Left ventricle myocardium inferior (tissue), 1 donor: ENCODE measurements at regions not wholly inside any gene's neighbourhood (a gene's known extent, or its start where the extent isn't known, plus 50 kb on each side); places are given as distances from the start of the nearest gene placed in this dataset.

ENCODE experiments used
- DNase-seq: peaks from one replicate; pipeline ENCODE4 v3.0.0-alpha.2; 2020
- H3K27ac ChIP-seq: fragments of 200-600 bp; replicated peaks from 2 replicates; pipeline ENCODE4 v1.8.0; 2021
- H3K27me3 ChIP-seq: fragments of 200-600 bp; 2 replicates; pipeline ENCODE4 v1.8.0; 2021; ENCODE audit warnings: low read depth
- H3K36me3 ChIP-seq: fragments of 200-600 bp; 2 replicates; pipeline ENCODE4 v1.8.0; 2021
- H3K4me1 ChIP-seq: fragments of 200-600 bp; 2 replicates; pipeline ENCODE4 v1.8.0; 2021
- H3K4me3 ChIP-seq: fragments of 200-600 bp; 2 replicates; pipeline ENCODE4 v1.8.0; 2021; ENCODE audit warnings: mild to moderate bottlenecking, moderate library complexity
- H3K9me3 ChIP-seq: fragments of 200-600 bp; replicated peaks from 2 replicates; pipeline ENCODE4 v1.8.0; 2021
- CTCF ChIP-seq: fragments of 200-600 bp; IDR thresholded peaks from 2 replicates; pipeline ENCODE4 v1.8.0; 2021; ENCODE audit warnings: antibody characterized with exemption, mild to moderate bottlenecking, borderline replicate concordance
- intact Hi-C: fragments of 100-400 bp; cut with micrococcal nuclease; formaldehyde crosslinking; loops from one replicate; pipeline ENCODE4 v1.11.0; 2022
- donor health status: DM: no; HTN: yes; CAD: no; lungs with severe emphysema.

GRCh38 chr2:66875941-66876462, 441.1 kb downstream of the MEIS1 start:
- no peaks in the 10 kb centered on the region for H3K36me3 ChIP-seq

GRCh38 chr2:66885775-66886383, 451.0 kb downstream of the MEIS1 start:
- Histone ChIP-seq H3K4me1 (no peaks in the 10 kb centered on the region), H3K4me3 (no peak overlapping the region), H3K27ac (no peak overlapping the region), H3K27me3 (peaks cover 3% of the 10 kb centered on the region), H3K36me3 (no peaks in the 10 kb centered on the region), H3K9me3 (peaks cover 14% of the 10 kb centered on the region)
- DNase-seq: no peak
- intact Hi-C loops: no loop called here
- TF ChIP-seq CTCF: no peak

More at GRCh38 chr2:66875941-66876462, 441.1 kb downstream of the MEIS1 start:
- H3K4me1 ChIP-seq: no peaks in the 10 kb centered on the region
- DNase-seq: no peak
- no peak overlapping the region for H3K27ac ChIP-seq
- intact Hi-C loops: no loop called here
- TF ChIP-seq CTCF: no peak
- no peak overlapping the region for H3K4me3 ChIP-seq
- no peaks in the 10 kb centered on the region for H3K27me3 ChIP-seq
- H3K9me3 ChIP-seq: peaks cover 11% of the 10 kb centered on the region

- Histone ChIP-seq H3K9me3 (peaks cover 14% of the 10 kb centered on the region), H3K27me3 (peaks cover 3% of the 10 kb centered on the region), H3K4me1 (no peaks in the 10 kb centered on the region), H3K27ac (no peak overlapping the region), H3K36me3 (no peaks in the 10 kb centered on the region), H3K4me3 (no peak overlapping the region)
- TF ChIP-seq CTCF: no peak
- no peak for DNase-seq
- intact Hi-C loops: no loop called here
Measured at GRCh38 chr2:66888246-66888645, 453.3 kb downstream of the MEIS1 start.

- no peak for TF ChIP-seq CTCF
- no peak for DNase-seq
- peaks cover 3% of the 10 kb centered on the region for H3K27me3 ChIP-seq
- H3K4me3 ChIP-seq: no peak overlapping the region
- intact Hi-C loops: no loop called here
- H3K36me3 ChIP-seq: no peaks in the 10 kb centered on the region
- H3K27ac ChIP-seq: no peak overlapping the region
- no peaks in the 10 kb centered on the region for H3K4me1 ChIP-seq
- peaks cover 6% of the 10 kb centered on the region for H3K9me3 ChIP-seq
Measured at GRCh38 chr2:66888791-66889631, 454.1 kb downstream of the MEIS1 start.

- TF ChIP-seq CTCF: no peak
- Histone ChIP-seq H3K27me3 (peaks cover 3% of the 10 kb centered on the region), H3K9me3 (peaks cover 4% of the 10 kb centered on the region), H3K27ac (no peak overlapping the region), H3K4me1 (no peaks in the 10 kb centered on the region), H3K36me3 (no peaks in the 10 kb centered on the region), H3K4me3 (no peak overlapping the region)
- DNase-seq: no peak
- intact Hi-C loops: no loop called here
Measured at GRCh38 chr2:66889632-66889882, 454.6 kb downstream of the MEIS1 start.
